NCI-H1092 (cell line): ENCODE measurements at regions not wholly inside any gene's neighbourhood (a gene's known extent, or its start where the extent isn't known, plus 50 kb on each side); places are given as distances from the start of the nearest gene placed in this dataset.

Source experiments
- DNase-seq: peaks from one replicate; lab custom pipeline; 2025; lab: John Stamatoyannopoulos, UW

DNA sequence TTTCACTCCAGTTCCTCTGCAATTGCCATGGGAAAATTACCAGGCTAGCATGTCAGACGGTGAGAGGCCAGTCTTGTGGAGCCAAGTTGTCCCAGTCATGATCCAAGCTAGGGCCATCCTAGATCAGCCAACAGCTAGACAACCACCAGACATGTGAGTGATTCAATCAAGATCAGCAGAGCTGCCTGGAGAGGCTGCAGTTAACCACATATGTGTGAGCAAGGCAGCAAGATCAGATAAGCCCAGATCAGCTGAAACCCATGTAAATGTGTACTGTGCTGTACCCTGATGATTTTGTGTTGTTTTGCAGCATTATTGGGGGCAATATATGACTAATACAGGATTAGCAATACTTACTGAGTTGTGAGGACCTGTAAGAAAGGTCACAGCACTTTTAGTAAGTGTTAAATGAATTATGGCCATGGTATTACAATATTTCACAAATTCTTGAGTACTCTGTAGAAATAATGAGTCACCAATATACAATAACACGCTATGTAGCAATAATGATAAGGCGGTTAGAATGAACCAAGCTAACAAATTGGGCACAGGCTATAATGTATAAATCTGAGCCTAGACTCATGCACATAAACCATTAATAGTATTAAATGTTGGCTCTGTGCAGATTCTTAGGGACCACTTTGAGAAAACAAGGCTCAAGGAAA is 91.4 kb downstream of the SUDS3 start:
- no peak for DNase-seq

DNA sequence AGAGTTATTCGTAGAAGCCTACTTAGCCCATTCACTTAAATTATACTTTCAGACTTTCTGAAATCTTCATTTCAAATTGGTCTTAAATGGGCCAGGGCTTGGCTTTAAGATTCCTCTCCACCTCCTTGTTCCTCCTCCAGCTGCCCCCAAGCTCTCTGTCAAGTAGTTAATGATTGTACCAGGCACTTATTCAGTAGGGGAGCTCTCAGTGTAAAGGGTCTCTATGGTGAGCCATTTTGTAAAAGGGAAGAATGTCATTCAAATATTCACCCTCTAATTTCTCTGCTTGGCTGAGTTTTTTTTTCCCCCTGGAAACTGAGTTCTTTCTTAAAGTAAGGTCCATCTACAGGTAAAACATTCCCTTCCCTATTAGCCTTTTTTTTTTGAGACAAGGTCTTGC is 96.6 kb downstream of the SUDS3 start:
- DNase-seq, result no peak

DNA sequence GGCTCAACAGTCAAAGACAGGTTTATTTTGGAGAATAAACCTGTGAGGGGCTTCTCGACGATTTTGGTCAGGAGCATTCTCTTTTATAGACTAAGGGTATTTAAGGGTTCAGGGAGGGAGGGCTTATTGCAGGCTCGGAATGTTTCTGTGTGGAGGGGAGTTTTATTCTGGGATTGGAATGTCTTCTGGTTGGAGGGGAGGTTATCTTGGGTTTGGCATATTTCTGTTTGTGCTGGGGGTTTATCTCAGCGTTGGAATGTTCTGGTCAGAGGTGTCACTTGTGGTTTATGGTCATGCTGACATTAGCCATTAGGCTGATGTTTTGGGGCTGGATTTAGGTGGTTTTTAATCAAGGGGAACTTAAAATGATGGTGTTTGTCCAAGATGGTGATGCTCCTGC is 103.9 kb downstream of the SUDS3 start:
- no peak for DNase-seq

DNA sequence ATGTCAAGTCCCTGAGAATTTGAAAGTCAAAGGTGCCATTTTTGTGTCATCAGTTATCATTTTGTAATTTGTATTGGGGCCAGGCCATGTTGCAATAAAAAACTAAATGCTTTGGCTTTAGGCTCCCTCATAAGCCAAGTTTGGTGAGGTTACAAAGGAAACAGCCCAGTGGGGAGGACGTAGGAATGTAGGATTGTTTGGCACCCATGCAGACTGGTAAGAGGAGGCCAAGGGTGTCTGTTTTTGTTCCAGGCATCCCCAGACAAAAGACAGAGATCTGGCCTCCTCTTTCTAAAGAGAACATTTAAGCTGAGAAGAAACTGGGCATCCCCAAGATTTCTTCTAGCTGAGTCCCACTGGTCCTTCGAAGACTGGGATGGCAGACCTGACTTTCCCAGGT is 111.7 kb downstream of the SUDS3 start:
- no peak for DNase-seq

DNA sequence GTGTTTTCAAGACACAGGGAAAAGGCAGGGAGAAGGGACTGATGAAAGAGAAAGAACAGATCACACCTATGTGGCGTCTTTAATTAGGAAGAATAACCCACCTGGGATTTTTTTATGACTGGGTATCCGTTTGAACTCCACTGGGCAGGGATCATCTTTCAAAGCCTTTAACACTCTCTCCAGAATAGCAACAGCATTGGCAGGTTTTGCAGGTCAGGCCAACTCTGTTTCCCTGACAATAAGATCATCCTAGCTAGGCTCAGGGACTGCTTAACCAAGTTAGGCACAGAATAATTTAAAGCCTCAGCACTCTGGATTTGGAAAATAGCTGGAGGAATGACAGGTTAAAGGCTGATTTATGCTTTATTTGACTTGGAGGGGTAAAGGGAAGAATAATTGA is 117.6 kb downstream of the SUDS3 start:
- no peak for DNase-seq

DNA sequence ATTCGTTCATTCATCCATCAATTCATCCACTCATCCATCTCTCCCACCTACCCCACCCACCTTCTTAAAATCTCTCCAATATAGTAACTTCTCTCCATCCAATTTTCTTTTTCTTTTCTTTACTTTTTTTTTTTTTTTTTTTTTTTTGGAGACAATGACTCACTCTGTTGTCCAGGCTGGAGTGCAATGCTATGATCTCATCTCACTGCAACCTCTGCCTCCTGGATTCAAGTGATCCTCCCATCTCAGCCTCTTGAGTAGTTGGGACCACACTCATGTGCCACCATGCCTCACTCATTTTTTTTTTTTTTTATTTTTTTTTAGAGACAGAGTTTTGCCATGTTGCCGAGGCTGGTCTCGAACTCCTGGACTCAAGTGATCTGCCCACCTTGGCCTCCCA is 118.4 kb downstream of the SUDS3 start:
- no peak for DNase-seq

DNA sequence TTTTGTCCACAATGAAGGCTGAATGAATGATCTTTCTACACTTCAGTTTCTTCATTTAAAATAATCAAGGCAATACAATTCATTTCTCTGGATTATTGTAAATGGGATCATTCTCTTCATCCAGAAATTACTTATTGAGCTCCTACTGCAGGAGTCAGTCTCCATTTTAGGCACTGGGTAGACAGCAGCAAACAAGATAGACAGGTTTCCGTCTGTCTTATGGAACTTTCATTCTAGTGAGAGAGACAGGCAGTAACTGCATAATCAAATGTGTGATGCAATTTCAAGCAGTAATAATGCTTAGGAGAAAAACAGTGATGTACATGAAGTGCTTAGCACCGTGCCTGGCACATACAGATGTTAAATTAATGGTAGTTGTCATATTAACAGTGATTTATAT is 118.9 kb downstream of the SUDS3 start:
- DNase-seq, result no peak

DNA sequence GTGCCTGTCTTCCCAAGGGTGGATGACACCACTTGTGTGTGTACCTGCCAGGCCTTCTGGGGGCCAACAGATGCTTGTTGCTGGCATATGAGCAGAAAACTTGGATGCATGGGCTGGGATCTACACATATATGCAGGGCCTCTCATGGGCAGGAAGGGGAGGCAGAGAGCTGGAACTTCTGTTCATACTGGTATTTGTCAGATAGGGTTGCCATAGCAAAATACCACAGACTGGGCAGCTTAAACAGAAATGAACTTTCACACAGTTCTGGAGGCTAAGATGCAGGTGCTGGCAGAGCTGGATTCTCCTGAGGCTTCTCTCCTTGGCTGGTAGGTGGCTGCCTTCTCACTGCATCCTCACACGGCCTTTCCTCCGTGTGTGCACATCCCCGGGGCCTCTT is 121.8 kb downstream of the SUDS3 start:
- no peak for DNase-seq

DNA sequence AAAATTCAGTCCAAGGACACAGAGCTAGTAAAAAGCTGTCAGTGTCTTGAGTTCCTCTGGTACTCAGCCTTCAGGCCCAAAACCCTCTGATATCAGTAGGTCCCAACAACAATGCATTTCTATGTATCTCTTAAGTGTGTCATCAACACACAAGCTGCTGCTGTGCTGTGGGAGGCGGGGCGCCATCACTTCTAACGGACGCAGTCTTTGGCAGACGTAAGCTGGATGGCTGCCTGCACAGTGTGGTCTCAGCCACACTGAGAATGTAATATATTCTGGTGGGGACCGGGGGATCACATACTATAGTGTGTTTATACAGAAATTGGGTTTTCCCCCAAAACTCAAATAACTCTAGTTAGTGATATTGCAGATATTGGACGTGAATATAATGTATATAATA is 123.9 kb downstream of the SUDS3 start:
- DNase-seq, result no peak

DNA sequence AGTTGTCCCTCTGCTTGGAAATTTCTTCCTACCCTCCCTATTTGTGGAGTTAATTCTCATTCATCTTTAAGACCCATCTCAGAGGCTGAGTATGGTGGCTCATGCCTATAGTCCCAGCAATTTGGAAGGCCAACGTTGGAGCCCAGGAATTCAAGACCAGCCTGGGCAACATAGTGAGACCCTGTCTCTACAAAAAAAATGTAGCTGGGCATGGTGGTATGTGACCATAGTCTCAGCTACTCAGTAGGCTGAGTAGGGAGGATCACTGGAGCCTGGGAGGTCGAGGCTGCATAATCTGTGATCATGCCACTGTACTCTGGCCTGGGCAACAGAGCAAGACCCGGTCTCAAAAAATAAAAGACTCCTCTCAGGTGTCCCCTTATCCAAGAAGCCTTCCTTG is 125.1 kb downstream of the SUDS3 start:
- DNase-seq, result no peak

DNA sequence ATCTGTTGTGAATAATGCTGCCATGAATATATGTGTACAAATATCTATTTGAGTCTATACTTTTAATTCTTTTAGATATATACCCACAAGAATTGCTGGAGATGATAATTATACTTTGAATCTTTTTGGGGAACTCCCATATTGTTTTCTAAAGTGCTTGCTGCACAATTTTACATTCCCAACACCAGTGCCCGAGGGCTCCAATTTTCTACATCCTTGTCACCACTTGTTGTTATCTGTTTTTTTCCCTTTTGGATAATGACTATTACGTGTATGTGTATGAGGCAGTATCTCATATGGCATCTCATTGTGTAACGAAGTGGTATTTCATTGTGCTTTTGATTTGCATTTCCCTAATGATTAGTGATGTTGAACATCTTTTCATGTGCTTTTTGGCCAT is 127.1 kb downstream of the SUDS3 start:
- DNase-seq, result no peak

DNA sequence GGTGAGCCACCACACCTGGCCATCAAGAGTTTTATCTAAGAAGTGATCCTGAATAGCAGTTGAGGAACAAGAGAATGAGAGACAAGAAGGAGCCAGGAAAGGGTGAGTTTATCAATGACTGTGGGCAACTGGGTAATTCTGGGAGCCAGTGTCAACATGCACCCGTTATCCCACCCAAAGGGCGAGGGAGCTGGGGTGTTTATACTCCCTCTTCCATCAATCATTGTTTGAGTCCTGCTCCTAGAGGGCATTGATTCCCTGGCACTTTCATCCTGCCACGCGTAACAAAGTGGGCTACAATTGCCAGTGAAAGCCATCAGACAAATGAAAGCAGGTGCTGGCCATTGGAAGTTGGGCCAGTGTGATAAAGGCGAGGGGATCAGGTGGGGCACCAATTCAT is 136.3 kb downstream of the SUDS3 start:
- DNase-seq, result no peak

DNA sequence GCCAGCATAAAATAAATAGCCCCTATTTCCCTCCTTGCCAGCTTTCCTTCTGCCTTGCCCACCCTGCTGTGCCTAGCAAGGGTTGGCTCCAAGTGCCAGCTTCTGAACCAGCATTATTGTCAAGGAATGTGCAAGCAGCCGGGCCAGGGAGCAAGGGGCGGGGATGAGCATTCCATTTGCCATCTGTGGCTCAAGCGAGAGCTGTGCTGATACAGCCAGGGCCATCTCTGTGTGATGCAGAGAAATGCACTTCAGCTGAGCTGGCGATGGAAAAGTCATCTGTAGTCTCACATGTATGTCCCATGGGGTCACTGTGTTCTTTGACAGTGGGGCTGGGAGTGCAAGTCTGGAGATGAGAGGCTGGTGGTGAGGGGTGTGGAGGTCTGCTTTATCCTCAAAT is 137.3 kb downstream of the SUDS3 start:
- no peak for DNase-seq

DNA sequence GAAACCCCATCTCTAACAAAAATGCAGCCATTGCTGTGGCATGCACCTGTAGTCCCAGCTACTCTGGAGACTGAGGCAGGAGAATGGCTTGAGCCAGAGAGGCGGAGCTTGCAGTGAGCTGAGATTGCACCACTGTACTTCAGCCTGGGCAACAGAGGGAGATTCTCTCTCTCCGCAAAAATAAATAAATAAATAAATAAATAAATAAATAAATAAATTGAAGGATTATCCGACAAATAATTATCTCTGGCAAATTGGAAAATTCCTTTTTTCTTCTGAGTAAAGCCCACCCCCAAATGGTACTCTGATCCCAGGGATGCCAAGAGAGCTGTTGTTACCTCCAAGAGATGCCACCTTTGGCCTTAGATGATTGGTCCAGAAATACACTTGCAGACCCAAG is 137.9 kb downstream of the SUDS3 start:
- no peak for DNase-seq

DNA sequence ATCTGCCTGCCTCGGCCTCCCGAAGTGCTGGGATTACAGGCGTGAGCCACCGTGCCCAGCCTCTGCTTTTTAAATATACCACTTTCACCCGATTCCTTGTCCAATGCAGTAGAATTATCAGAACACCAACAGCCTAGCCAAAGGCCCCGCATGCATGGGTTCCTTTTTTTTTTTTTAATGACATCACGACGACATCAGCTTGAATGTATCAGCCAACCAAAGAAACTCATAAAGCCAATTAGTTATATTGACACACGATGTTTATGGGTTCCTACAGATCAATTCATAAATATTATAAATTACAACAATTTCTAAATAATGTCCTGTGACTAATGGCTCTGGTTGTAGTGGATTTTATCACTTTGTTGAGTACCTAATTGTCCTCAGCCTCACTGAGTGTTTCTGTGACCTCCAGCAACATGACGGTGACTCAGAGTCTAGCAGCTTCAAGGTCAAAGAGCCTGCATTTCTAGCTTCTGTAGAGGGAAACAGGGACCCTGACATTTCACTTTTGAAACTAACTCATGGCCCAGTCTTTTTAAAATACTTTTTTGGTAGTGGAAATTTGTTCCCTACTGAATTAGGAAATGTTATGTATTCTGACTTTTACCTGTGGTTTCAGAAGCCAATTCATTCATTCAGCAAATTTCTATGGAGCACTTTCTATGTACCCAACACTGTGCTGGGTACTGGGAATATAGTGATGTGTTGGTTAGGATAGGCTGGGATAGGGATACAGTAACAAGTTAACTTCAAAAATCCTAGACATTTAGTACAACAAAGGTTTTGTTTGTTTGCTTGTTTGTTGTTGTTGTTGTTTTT is 144.1 kb downstream of the SUDS3 start:
- no peak for DNase-seq

DNA sequence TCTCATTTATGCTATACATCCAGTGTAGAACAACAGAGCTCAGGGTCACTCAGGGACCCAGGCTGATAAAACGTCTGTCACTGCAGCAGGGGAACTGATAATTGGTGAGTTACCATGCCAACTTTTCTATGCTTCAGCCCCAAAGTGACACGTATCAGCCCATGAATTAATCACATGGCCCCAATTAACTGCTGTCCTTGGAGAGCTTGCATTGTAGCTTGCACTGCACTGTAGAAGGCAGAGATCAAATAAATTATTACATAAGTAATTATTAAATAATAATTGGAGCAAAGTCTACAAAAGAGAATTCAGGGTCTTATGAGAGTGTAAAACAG is 144.6 kb downstream of the SUDS3 start:
- DNase-seq, result no peak

DNA sequence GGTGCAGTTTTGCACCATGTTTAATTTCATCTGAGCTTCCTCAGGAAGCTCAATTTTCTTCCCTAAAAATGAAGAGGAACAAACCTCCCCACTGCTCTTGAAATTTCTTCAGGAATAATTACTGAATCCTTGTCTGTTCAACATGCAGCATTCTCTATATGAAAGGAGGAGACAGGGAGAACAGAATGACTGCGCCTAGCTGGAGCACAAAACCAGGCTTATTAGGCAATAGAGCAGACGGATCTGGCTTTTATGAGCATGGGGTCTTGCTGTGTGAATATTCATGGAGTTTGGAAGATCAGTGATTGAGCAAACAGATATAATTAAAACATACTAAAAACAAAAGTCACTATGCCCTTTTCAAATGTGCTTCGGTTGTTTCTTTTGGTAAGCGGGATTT is 148.1 kb downstream of the SUDS3 start:
- no peak for DNase-seq

DNA sequence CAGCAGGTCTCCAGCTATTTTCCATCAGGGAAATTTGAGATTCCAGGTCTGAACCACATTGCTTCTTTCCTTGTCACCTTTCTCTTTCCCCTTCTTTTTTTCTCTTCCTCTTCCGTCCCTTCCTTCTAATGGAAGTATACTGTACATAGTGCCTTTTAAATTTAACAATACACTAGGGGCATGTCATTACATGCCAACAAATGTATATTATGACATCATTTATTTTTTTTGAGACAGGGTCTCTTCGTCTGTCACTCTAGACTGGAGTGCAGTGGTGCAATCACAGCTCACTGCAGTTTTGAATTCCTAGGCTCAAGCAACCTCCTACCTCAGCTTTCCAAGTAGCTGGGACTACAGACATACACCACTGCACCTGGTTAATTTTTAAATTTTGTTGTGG is 148.9 kb downstream of the SUDS3 start:
- DNase-seq, result no peak

DNA sequence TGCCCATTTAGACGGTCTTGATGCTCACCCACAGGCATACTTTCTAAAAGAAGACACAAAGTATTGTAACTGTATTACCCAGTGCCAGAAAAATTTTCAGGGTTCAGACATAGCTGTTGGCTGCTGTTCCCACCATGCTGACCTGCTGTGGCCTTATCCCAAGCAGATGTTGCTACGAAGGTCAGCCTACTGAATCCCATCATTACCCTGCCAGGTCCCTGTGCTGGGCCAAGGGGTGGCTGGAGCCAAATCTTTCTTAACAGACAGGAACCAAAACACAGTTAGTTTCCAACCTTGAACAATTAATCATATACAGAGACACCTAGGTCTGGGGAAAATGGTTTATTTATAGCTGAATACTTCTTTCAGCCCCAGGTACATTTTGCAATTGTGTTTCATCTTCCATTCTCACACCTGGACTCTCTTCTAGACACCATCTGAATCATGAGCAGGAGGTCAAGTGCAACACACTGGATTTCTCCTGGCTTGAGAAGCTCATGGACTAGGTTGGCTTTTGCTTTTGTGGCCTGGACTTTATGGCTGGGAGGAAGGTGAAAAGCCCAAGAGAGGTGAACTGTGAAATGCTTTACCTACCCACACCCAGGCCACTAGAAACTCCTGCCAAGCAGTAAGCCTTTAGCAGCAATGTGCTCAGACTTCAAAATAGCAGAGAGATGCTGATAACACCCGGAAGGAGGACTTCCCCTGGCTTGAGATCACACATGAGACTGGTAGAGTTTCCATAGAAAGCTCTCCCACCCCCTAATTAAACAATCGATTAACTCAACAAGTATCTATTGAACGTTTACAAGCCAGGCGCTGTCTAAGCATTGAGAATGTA is 150.1 kb downstream of the SUDS3 start:
- no peak for DNase-seq

DNA sequence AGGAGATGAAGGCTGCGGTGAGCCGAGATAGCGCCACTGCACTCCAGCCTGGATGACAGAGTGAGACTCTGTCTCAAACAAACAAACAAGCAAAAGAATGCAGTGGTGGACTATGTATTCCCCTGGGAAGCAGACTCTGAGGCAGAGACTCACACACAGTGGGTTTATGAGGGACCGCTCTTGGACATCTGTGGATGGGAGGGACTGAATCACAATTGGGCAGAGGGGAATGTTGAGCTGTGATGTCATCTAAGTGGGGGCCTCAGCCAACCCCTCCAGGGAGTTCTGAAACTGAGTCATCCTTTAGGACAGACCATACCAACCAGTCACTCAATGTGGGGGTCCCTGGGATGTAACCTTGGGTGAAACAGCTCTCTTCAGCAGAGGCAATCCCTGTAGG is 151.0 kb downstream of the SUDS3 start:
- DNase-seq, result no peak

DNA sequence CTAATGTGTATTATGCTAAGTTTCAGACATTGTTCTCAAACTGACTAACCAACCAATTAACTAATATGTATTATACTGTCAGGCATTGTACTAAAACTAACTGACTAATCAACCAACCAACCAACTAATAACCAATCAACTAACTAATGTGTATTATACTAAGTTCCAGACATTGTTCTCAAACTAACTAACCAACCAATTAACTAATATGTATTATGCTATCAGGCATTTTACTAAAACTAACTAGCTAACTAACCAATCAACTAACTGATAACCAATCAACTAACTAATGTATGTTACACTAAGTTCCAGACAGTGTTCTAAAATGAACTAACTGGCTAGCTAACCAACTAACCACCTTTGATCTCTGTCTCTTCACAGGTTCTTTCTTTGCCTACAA is 152.3 kb downstream of the SUDS3 start:
- no peak for DNase-seq

DNA sequence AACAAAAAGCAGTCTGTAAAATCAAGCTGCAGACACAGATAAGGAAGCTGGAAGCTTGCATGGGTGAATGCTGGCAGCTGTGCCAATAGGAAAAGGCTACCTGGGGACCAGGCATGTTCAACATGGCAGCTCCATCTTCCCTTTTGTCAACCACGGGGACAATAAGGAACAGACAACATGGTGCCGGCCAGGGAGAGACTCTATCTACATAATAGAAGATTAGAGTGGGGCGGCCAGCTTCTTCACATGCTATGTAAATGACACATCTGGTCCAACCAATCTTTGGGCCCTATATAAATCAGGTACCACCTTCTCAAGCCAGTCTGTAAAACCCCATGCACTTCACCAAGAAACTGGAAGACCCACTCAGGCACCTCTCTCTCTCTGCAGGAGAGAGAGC is 157.6 kb downstream of the SUDS3 start:
- DNase-seq, result no peak

DNA sequence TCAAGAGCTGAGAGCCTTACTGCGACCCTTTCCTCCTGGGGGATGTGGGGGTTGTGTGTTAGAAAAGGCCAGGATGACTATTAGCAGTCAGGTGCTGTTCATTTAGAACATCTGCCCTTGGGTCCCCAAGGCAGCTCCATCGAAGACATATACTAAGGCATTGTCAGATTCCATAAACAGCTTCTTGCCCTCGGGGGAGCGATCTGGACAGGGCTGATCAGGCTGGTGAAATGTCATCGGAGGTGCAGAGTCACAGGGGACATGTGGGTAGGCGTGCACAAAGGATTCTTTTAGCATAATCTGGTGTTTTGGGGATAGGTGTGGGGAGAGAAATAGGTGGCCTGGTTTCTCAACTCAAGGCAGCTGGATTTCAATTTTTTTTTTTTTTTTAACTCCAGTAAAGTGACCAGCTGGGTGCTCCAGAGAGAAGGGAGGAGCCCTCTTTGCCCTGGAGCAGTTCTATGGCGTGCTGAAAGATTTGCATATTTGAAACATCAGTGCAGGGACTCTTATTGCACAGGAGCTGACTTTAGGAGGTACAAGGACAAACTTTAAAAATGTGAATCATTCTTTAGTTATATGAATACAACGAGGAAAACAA is 160.1 kb downstream of the SUDS3 start:
- DNase-seq, result no peak
